Activated T-helper 9 cell treated with anti-CD3 and anti-CD28 coated beads, Interleukin-2, amount 50 U/mL, for 16 hours (primary cell): ENCODE measurements at regions not wholly inside any gene's neighbourhood (a gene's known extent, or its start where the extent isn't known, plus 50 kb on each side); places are given as distances from the start of the nearest gene placed in this dataset.

ENCODE experiments used
- DNase-seq: peaks from one replicate; pipeline ENCODE4 v3.0.0-alpha.2; 2020; ENCODE audit warnings: low read depth

DNA sequence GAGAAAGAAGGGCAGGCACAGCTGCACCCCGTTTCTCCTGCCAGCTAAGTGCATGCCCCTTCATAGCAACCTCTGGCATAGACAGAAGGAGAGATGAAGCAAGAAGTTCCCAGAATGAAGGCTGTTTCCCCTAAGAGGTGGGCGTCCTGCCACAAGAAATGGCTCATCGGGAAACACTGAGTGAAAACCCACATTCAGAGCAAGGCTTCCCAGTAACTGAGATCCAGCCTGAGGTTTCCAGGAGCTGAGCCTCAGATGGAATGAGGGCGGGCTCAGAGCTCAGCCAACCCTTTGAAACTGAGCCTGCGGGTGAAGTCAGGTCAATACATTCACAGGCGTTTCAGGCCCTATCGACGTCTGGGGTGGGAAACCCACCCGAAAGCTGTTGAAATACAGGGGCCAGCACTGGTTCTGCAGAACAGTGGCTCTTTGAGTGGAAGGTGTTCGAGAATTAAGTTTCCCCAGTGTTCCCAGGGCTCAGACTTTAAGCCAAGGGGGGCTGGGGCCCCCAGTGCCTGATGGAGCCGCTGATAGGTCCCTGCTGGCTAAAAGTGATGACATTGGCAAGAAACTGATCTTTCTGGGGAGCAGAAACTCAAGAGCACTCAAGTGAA is 510.2 kb downstream of the RPS24 start:
- no peak for DNase-seq

DNA sequence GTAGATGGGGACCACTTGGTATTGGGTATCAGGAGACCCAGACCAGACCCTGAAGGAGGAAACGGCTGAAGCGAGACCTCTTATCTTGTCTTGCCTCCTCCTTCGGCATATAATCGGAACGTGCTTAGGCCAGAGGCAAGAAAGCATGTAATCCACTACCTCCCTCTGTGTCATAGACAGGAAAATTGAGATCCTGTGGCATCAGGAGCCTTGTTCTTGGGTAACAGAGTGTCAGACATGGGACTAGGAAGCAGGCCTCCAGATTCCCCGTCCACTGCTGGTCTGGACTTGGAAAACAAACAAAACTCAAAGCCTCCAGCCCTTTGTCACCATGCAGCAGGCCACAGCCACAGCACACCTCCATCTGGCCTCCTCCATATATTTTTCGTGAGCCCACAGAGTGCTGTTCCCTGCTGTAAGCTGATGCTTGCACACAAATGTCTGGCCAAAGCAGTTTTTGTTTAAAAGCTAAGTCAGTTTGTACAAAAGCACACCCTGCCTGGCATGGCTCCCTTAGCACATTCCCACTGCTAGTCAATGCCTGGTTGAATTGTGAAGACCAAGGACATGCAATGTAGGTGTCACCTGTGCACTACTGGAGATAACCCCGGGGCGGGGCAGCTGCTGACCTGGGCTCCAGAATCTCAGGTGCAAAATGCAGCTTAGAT is 510.9 kb downstream of the RPS24 start:
- DNase-seq, result no peak

DNA sequence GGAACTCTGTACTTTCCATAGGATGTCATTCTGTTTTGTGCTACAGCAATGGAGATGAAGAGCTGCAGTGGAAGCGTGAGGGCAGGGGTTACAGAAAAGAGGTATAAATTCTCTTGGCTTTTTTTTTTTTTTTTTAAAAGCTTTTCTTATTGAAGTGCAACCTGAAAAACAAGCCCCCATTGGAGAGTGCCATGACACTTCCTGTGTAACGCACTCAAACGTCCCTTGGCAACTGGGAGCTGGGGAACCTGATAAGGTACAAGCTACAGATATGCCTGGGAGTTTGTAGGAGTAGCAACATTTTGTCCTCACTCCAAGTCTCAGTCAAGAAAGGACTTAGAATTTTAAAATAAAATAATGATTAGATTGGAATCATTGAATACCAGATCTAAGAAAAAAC is 512.1 kb downstream of the RPS24 start:
- no peak for DNase-seq

DNA sequence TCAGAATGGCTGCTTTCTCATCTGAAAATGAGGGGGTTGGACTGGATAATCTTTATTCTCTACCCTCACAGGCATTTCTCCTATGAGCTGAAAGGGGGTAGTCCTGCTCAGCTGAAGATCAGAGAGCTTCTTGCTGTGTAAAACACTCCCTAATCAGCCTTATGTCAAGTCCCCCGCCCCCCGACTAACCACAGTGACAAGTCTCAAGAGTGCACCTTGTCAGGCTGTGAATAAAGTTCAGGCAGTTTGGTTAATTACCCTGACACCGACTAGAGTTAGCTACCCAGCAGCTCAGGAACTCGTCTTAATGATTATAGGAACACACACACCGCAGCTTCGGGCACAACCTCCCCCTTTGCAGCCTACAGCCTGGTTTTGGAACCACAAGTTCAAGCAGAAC is 513.7 kb downstream of the RPS24 start:
- DNase-seq, result no peak

DNA sequence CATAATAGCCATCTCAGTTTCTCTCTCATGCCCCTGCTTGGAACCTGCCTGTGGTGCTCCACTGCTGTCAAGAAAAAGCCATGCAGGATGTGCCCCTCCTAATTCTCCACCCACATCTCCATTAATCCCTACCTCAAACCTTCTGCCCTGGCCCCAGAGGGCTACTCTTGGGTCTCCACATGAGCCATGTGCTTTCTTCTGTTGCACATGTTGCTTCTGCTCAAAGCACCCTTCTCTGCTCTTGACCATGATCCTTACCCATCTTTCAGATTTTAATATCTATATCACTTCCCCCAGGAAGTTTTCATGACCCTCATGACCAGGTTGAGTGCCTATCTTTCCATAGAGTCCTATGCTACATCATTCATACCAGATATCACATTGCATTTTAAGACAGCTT is 514.2 kb downstream of the RPS24 start:
- no peak for DNase-seq

DNA sequence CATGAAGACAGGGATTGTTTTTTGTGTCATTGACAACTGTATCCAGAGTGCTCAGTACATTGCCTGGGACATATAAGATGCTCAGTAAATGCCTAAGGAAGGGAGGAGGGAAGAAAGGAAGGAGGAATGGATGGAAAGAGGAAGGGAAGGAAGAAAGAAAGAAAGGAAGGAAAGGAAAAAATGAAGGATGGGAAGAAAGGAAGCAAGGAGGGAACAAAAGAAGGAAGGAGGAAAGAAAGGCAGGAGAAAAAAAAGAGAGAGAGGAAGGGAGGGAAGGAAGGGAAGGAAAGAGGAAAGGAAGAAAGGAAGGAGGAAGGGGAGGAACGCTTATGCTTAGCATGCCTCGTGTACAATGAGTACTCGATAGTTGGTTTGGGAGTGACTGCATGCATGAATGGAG is 514.7 kb downstream of the RPS24 start:
- DNase-seq, result no peak

DNA sequence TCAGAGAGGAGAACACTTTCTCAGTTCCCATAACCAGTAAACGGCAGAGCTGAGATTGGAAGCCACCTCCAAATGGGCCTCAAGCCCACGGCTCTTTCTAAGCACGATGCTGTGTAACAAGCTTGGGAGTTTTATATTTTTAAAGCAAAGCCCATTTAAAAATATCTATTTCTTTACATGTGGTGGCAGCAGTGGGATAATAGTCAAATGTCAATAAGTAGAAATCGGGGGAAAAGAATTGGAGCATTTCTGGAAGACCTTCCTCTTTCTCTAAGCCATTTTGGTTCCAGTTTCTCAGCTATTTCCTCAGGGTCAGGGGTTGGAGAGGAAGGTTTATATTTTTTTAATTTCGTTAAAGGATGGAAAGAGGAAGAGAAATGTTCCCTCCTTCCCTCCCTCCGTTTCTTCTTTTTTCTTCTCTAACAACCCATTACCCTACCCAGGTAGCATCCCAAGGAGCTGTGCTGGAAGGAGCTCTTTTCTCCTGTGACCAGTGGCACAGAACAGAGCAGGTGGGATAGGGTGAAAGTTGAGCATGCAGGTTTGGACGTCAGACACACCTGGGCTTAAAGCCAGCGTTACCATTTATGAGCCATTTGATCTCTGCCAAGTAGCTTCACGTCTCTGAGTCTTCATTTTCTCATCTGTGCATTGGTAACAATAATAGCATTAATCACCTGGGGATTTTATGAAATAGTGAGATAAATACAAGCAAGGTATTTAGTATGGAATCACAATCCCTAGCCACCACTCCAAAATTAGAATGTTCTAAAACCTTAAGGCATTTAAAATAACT is 515.7 kb downstream of the RPS24 start:
- DNase-seq, result no peak

DNA sequence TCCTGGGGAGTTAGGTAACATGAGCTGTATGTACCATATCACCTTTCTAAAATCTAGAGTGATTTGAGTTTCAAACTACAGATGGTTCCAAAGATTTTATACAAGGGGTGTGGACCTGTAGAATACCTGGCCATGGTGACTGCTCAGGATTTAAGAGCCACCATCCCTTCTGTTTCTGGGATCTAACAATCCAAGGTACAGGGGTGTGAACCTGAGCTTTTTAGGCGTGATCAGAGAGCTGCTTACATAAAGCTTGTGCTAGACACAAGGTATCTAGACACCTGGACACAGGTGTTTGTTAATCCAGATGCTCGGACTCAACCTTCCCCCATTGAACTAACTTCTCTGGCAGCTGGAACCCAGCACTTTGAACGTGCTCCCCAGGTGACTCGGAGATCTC is 516.4 kb downstream of the RPS24 start:
- no peak for DNase-seq

DNA sequence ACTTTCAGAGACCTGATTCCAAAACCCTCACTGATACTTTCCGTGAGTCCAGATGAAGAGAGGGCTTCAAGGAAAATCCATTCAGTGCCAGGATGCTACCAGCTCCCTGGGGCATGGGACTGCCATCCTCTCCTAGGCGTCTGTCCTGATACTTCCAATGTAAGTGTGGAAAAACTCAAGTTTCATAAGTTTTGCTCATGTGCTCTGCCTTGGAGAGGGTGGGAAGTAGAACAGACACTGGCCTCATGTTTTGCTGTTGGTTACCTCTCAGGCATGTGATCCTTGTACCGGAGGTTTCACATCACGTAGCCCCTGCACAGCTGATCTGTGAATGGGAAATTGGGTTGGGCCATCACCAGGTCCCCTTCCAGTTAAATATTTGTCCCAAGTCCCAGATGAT is 517.1 kb downstream of the RPS24 start:
- no peak for DNase-seq

DNA sequence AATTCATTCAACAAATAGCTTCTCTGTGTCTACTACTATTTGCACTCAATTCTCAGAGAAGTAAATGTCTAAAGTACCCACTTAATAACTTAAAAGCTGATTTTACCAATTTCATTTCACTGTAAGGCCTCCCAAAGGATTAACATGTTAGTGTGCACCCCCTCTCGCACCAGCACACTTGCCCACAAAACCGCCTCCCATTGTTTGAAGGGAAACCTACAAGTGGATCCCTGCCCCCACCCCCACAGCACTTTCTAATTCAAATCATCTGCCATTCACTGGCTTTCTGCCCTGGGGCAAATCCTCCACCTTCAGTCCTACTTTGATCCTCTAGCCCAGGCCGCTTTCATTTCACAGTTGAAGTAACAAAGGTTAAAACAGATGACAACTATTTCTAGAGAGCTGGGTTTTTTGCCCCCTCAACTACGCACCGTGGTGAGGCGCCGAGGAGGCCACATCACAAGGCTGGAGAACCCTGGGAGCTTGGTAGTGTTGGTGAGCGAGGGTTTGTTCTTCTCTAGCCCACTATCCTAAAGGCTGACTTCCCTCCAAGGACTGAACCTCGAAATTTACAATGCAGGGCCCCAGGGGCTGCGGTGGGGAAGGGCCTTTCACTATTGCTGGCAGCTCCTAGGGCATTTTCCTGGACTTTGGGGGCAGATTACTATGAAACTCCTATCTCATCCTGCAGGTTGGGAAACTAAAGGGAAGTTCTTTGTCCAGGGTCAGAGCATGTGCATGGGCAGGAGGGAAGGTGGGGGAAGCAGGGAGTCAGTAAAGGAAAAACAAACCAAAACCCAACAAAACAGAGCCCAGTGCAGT is 517.4 kb upstream of the ZMIZ1 start:
- no peak for DNase-seq

DNA sequence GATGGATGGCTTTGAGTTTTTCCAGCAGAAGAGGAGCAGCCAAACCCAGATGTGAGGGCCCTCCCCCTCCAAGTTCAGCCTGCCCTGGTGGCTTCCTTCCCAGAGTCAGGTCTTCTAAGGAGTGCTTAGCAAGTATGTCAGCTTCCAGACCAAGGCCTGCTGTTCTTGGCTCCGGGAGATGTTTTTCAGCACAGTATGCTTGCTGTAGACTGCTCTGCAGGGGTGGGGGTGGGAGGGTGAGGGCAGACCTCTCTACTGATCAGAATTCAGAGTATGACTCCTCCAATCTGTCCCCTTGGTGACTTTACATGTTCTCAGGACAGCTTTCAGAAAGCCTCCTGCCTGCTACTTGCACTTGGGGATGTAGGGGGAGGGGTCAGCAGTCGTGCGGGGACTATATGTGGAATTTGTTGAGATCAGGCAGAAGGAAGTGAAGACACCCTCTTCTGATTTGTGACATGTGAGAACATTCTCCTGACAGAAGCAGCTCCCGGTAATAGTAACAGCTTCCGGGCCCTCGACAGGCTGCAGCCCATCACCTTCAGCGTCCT is 516.4 kb upstream of the ZMIZ1 start:
- DNase-seq, result no peak

DNA sequence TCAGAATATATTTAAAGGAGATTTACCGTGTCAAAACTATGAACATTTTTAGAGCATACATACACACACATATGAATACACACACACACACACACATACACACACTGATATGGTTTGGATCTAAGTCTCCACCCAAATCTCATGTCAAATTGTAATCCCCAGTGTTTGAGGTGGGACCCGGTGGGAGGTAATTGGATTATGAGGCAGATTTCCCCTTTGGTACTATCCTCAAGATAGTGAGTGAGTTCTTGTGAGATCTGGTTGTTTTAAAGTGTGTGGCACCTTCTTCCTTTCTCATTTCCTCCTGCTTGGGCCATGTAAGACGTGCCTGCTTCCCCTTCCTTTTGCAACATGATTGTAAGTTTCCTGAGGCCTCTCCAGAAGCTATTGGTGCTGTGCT is 515.0 kb upstream of the ZMIZ1 start:
- no peak for DNase-seq

DNA sequence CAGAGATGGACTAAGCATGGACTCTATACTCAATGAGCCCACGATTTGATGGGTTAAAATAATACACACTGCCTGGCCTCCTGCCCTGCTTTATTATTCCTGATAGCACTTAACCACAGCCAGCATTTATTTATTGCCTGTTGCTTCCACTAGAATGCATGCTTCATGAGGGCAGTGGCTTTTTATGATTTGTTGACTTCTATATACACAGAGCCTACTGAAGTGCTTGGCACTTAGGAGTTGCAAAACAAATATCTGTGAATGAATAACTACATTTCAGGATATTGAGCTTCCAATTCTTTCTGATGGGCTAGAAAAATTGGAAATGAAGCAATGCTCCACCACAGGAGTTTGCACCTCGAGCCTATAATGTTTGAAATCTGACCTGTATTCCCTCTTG is 513.6 kb upstream of the ZMIZ1 start:
- no peak for DNase-seq

DNA sequence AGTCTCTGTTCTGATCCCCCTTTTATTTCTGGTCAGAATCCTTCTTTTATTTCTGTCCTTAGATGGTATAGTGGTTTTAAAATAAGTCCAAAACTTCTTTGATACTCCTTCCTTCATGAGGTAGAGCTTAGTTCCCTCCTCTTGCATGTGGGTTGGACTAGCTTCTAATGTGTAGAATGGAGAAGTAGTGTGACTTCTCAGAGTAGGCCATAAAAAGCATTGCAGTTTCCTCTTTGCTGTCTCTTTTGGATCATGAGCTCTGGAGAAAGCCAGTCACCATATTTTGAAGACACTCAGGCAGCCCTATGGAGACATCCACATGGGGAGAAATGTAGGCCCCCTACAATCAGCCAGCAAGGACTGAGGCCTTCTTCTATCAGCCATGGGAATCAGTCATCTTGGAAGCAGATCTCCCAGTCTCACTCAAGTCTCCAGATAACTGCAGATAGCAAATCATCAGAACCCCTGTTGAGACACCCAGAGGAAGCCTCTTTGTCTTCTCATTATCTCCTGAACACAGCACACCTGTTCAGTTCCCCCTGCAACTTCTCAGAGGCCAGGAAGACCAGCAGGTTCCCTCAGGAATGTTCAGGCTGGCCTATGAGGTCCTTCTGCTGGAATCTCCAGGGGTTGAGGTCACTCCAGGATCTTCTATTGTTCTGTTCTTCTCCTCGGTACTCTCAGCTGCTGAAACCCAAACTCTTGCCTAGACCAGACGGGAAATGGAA is 511.9 kb upstream of the ZMIZ1 start:
- DNase-seq, result no peak

DNA sequence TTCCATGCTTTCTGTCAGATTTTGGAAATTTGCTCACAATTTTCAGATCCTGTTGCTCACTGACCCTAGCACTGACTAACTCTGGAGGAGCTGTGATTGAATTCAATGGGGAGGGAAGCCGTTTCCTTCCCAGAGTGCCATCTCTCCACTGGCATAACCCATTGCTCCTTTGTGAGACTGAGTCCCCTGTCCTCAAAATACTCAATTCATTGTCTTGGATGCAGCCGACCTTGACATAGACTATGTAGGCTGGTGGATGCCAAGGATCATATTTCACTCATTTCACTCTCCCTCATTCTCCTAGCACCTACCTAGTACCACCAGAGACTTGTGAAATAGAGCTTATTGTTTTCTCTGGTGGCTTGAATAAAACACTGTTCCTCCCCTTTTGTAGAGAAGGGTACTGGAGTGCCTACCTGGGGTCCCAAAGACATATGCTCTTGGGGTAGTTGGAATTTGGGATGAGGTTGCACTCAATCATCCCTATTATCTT is 511.3 kb upstream of the ZMIZ1 start:
- no peak for DNase-seq

DNA sequence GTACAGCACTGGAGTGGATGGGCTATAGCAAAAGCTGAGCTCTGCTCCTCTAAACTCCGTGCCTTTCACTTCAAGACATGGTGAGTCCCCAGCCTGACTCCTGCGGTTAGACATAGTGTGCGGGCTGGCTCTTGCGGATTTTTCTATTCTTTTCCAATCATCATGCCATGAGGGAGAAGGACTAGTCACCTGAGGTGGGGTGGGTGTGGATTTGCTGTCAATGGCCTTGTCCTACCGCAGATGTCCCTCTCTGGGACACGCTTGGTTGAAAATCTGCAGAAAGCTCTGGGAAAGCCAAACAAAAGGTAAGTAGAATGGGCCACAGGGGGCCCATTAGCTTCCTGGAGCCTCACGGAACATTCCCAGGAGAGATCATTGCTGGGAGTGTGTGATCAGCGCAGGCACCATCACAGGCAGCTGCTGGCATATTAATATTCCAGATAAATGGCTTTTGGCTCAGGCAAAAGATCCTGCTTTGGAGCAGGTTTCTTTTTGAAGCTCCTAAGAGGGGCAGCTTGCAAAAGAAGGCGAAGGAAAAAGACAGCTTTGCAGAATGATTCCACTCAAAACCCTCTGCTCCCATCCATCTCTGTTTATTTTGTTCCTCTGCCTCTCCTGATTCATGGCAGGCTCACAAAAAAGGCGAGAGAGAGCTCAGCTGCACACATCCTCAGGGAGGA is 509.0 kb upstream of the ZMIZ1 start:
- DNase-seq, result no peak

DNA sequence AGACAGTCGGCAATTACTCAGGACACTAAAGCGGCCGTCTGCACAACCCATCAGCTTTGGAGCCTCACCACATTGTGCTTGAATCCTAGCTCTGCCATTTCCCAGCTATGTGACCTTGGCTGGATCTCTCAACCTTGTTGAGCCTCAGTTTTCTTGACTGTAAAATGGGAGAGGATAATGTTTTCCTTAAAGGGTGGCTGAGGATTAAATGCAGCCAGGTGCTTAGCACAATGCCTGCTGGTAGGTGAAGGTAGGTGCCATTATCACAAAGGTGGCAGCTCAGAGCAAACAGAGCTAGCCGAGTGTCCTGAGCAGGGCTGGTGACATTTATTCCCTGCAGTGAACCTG is 508.5 kb upstream of the ZMIZ1 start:
- DNase-seq, result no peak

DNA sequence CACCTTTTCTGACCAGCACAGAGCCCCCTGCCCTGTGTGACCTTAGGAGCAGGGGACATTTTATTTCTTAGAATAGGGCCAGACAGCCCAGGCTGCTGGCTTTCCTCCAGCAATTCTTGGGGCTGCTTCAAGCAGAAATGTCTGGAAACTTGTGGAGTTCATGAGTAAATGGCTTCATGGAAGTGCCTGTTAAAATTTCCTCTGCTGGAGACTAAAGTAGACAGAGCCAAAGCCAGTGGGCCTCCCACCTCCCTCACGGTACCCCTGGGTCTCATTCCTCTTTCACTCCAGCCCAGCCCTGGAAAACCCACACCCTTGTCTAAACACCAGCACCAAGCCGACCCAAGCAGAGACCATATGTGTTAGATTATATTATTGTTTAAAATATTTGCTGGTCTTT is 505.5 kb upstream of the ZMIZ1 start:
- no peak for DNase-seq

DNA sequence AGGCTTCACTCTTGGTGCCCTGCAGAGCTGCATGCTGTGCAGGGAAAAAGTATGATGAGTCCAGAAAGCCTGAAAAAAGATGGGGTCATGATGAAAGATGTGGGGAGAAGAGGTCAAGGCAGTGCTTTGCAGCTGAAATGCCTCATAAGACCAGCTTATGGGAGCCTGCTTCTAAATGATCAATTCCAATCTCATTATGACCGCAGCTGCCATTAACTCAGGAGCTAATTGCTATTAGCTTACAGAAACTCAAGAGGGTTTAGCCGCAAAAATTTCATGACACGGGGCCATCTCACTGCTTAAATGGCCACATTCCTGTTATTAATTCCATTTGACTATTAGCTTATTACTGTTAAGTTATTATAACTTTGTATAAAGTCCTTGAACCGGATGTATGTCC is 502.9 kb upstream of the ZMIZ1 start:
- no peak for DNase-seq

DNA sequence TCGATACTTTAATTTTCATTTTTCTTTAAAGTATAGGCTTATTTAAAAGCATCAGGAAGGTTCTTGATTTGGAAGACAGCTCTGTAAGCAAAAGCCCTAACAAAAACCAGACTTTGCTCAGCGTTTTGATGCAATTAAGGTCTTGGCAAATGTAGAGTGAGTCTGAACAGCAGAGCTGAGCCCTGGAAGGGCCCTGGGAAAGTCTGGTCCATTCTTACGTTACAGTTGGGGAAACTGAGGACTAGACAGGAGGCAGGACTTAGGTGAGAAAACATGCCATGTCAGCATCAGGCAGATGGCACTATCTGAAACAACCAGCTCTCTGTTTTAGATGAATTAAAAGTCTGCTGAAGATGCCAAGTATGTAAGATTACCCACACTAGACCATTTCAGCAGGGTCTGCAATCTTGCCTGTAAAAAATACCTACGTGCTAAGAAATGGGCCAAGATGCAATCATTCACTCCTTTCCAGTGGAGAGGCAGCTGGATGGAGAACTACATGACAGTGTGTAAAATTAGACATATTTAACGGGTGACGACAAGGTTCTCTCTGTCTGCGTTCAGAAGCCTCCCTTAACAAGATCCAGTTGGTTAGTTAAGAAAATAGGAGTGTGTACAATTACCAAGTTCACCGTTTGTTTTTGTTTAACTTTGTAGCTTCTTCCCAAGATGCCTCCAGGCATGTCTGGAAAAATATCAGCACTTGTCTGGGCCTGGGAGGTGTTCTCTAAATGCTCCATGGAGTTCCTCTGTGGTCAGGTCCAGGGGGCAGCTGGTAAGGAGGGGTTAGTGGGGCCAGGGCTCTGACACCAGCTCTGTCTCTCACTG is 502.3 kb upstream of the ZMIZ1 start:
- no peak for DNase-seq
